ENCODE measurements at regions not wholly inside any gene's neighbourhood (a gene's known extent, or its start where the extent isn't known, plus 50 kb on each side); places are given as distances from the start of the nearest gene placed in this dataset.

GRCh38 chr16:65634291-65634690, 512.4 kb upstream of the CDH11 start:
- TF ChIP-seq POLR2A (IDR thresholded peaks at IDR 0.05) (no peak), POLR2AphosphoS5 (IDR thresholded peaks at IDR 0.05) (no peak)
- TF ChIP-seq, protein P1, sequence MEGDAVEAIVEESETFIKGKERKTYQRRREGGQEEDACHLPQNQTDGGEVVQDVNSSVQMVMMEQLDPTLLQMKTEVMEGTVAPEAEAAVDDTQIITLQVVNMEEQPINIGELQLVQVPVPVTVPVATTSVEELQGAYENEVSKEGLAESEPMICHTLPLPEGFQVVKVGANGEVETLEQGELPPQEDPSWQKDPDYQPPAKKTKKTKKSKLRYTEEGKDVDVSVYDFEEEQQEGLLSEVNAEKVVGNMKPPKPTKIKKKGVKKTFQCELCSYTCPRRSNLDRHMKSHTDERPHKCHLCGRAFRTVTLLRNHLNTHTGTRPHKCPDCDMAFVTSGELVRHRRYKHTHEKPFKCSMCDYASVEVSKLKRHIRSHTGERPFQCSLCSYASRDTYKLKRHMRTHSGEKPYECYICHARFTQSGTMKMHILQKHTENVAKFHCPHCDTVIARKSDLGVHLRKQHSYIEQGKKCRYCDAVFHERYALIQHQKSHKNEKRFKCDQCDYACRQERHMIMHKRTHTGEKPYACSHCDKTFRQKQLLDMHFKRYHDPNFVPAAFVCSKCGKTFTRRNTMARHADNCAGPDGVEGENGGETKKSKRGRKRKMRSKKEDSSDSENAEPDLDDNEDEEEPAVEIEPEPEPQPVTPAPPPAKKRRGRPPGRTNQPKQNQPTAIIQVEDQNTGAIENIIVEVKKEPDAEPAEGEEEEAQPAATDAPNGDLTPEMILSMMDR (IDR thresholded peaks at IDR 0.05): no peak
- no peaks in the 10 kb centered on the region for H3K4me1 ChIP-seq
- DNase-seq (ENCODE audit: low spot score in 2 of 2): no peak
- H3K27ac ChIP-seq: no peak overlapping the region
- H3K9me3 ChIP-seq: no peaks in the 10 kb centered on the region
- no peaks in the 10 kb centered on the region for H3K36me3 ChIP-seq
- intact Hi-C loops (cut with DNase I; ENCODE audit: low total_unique reads): no loop called here
- H3K27me3 ChIP-seq: no peaks in the 10 kb centered on the region
- no peak overlapping the region for H3K4me3 ChIP-seq

GRCh38 chr16:65624666-65625065, 502.8 kb upstream of the CDH11 start:
- DNase-seq (ENCODE audit: low spot score in 2 of 2): no peak
- no peaks in the 10 kb centered on the region for H3K9me3 ChIP-seq
- no peak overlapping the region for H3K27ac ChIP-seq
- no peak overlapping the region for H3K4me3 ChIP-seq
- no peaks in the 10 kb centered on the region for H3K27me3 ChIP-seq
- no peaks in the 10 kb centered on the region for H3K4me1 ChIP-seq
- no peaks in the 10 kb centered on the region for H3K36me3 ChIP-seq
- TF ChIP-seq POLR2A (IDR thresholded peaks at IDR 0.05): no peak
- TF ChIP-seq POLR2AphosphoS5 (IDR thresholded peaks at IDR 0.05): no peak
- TF ChIP-seq, protein P1 (IDR thresholded peaks at IDR 0.05): no peak
- intact Hi-C loops (cut with DNase I; ENCODE audit: low total_unique reads): no loop called here

GRCh38 chr16:65624229-65624628, 502.4 kb upstream of the CDH11 start:
- Histone ChIP-seq H3K4me3 (no peak overlapping the region), H3K4me1 (no peaks in the 10 kb centered on the region), H3K36me3 (no peaks in the 10 kb centered on the region), H3K27me3 (no peaks in the 10 kb centered on the region), H3K9me3 (no peaks in the 10 kb centered on the region), H3K27ac (no peak overlapping the region)
- intact Hi-C loops (cut with DNase I; ENCODE audit: low total_unique reads): no loop called here
- TF ChIP-seq, protein P1 (IDR thresholded peaks at IDR 0.05): no peak
- no peak for DNase-seq (ENCODE audit: low spot score in 2 of 2)

GRCh38 chr16:65622871-65623270, 501.0 kb upstream of the CDH11 start:
- H3K27ac ChIP-seq: no peak overlapping the region

GRCh38 chr16:65622151-65622550, 500.3 kb upstream of the CDH11 start:
- TF ChIP-seq, protein P1 (IDR thresholded peaks at IDR 0.05): no peak
- no peak for TF ChIP-seq POLR2A (IDR thresholded peaks at IDR 0.05)
- TF ChIP-seq POLR2AphosphoS5 (IDR thresholded peaks at IDR 0.05): no peak
- Histone ChIP-seq H3K27ac (no peak overlapping the region), H3K4me1 (no peaks in the 10 kb centered on the region), H3K36me3 (no peaks in the 10 kb centered on the region), H3K27me3 (no peaks in the 10 kb centered on the region), H3K9me3 (no peaks in the 10 kb centered on the region), H3K4me3 (no peak overlapping the region)
- intact Hi-C loops (cut with DNase I; ENCODE audit: low total_unique reads): no loop called here
- DNase-seq (ENCODE audit: low spot score in 2 of 2): no peak

More at GRCh38 chr16:65622871-65623270, 501.0 kb upstream of the CDH11 start:
- no peaks in the 10 kb centered on the region for H3K9me3 ChIP-seq
- intact Hi-C loops (cut with DNase I; ENCODE audit: low total_unique reads): no loop called here
- H3K36me3 ChIP-seq: no peaks in the 10 kb centered on the region
- TF ChIP-seq POLR2A (IDR thresholded peaks at IDR 0.05) (no peak), POLR2AphosphoS5 (IDR thresholded peaks at IDR 0.05) (no peak)
- TF ChIP-seq, protein P1 (IDR thresholded peaks at IDR 0.05): no peak
- DNase-seq (ENCODE audit: low spot score in 2 of 2): no peak
- H3K4me3 ChIP-seq: no peak overlapping the region
- no peaks in the 10 kb centered on the region for H3K27me3 ChIP-seq
- H3K4me1 ChIP-seq: no peaks in the 10 kb centered on the region

Measured in breast epithelium (tissue), 4 donors.